HL-60 (cell line): ENCODE measurements at regions not wholly inside any gene's neighbourhood (a gene's known extent, or its start where the extent isn't known, plus 50 kb on each side); places are given as distances from the start of the nearest gene placed in this dataset.

Experiments used
- DNase-seq, 2 experiments: peaks; one replicate each; pipeline ENCODE4 v3.0.0-alpha.2; 2010 to 2020; ENCODE audit warnings: low read depth in 1 of 2, low spot score in 1 of 2
- H3K27ac ChIP-seq: fragments of 250-450 bp; sonication (Bioruptor Pico); replicated peaks from 2 replicates; pipeline ENCODE4 v1.5.1; 2020; ENCODE audit warnings: mild to moderate bottlenecking, moderate library complexity
- H3K27me3 ChIP-seq: fragments of 250-450 bp; sonication (Bioruptor Pico); 2 replicates; pipeline ENCODE4 v1.5.1; 2021; ENCODE audit warnings: mild to moderate bottlenecking, moderate library complexity; ENCODE audit not compliant: insufficient read depth, poor library complexity, severe bottlenecking
- H3K4me3 ChIP-seq: replicated peaks from 2 replicates; pipeline ENCODE4 v1.5.1; 2011; ENCODE audit warnings: mild to moderate bottlenecking, control low read depth, low read length; ENCODE audit not compliant: insufficient read depth
- CTCF ChIP-seq: IDR thresholded peaks from one replicate; pipeline ENCODE4 v1.5.1; 2011; ENCODE audit warnings: low read length, control low read depth, inconsistent platforms; ENCODE audit not compliant: insufficient read depth
- GABPA ChIP-seq: IDR thresholded peaks from 2 replicates; pipeline ENCODE4 v1.6.1; 2012; ENCODE audit warnings: low read depth
- POLR2AphosphoS5 ChIP-seq: IDR thresholded peaks from 2 replicates; pipeline ENCODE4 v1.6.1; 2012; ENCODE audit warnings: low read depth
- REST ChIP-seq: IDR thresholded peaks from 2 replicates; pipeline ENCODE4 v1.6.1; 2012; ENCODE audit warnings: low read depth; ENCODE audit not compliant: insufficient replicate concordance
- SPI1 ChIP-seq: IDR thresholded peaks from 2 replicates; pipeline ENCODE4 v1.6.1; 2012; ENCODE audit warnings: low read depth, mild to moderate bottlenecking, borderline replicate concordance

DNA sequence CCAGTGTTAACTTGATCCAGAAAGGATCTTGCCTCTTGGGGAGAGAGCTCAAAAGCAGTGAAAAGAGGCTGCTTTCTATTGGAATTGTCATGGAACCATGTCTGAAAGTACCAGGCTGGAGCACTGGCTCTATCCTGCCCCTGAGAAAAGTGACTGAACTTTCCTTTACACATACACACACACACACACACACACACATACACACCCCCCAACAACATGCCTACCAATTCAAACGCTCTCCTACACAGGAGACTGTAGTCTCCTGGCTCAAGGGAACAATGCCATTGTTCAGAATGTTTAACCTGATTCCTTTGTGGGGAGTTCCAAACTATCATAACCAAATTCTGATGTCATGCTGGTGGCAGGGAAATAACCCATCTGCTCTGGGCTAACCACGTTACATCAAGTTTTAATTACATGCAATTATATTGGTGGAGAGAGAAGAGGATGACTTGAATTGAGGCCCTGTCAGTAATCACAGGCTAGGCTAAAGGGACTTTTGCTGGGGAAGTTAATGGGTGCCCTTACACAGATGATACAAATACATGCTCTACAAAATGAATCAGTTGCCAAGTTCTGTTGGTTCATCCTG lies 52.3 kb upstream of the DUSP10 start:
- DNase-seq, result no peak
- no peak overlapping the region for H3K4me3 ChIP-seq
- H3K27ac ChIP-seq, result no peak overlapping the region
- H3K27me3 ChIP-seq, result no peaks in the 10 kb centered on the region
- no peak for TF ChIP-seq POLR2AphosphoS5
- TF ChIP-seq REST, result no peak
- TF ChIP-seq CTCF, result no peak
- no peak for TF ChIP-seq SPI1
- TF ChIP-seq GABPA, result no peak

DNA sequence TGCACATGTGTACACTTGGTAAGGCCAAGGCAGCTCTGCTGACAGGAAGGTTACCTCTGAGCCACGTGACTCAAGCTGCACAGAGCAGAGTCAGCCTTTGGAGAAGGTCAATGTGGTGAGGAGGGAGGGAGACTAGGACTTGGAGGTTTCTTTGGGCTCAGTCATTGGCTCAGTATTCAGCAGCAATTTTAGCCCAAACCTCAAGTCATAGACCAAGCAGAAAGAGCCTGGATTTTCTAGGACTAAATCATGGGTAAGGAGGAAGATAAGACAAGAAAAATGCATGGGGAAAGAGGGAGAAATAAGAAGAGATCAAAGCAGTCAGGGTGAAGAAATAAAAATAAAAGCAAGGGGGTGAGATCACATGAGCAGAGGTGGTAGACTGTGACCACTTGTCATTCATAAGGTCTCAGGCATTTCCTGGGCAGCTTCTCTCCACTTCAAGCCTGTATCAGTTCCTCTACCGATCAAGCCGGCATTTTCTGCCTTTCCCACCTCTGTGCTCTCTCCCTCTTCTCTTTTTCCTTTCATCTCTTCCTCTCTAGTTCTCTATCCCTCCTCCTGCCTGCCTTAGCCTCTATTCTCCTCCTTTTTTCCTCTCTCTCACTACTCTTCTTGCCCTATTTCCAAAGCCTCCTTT lies 51.7 kb upstream of the DUSP10 start:
- no peak overlapping the region for H3K4me3 ChIP-seq
- H3K27me3 ChIP-seq, result no peaks in the 10 kb centered on the region
- no peak for DNase-seq
- no peak overlapping the region for H3K27ac ChIP-seq
- no peak for TF ChIP-seq POLR2AphosphoS5
- no peak for TF ChIP-seq CTCF
- no peak for TF ChIP-seq GABPA
- no peak for TF ChIP-seq REST
- no peak for TF ChIP-seq SPI1

GRCh38 chr1:221791846-221792245 lies 50.0 kb upstream of the DUSP10 start:
- Histone ChIP-seq H3K4me3 (no peak overlapping the region), H3K27ac (no peak overlapping the region), H3K27me3 (no peaks in the 10 kb centered on the region)
- no peak for DNase-seq
- TF ChIP-seq POLR2AphosphoS5 (no peak), CTCF (no peak), GABPA (no peak), SPI1 (no peak), REST (no peak)
